CD8-positive, alpha-beta memory T cell (primary cell): ENCODE measurements at regions not wholly inside any gene's neighbourhood (a gene's known extent, or its start where the extent isn't known, plus 50 kb on each side); places are given as distances from the start of the nearest gene placed in this dataset.

ENCODE experiments used
- CTCF ChIA-PET: fragments of 350-600 bp; sonication (Branson Sonifier 250); formaldehyde crosslinking; loops from one replicate; lab custom pipeline; 2021; ENCODE audit warnings: antibody characterized with exemption; lab: Charles Lee
- POLR2A ChIA-PET: fragments of 350-600 bp; sonication (Branson Sonifier 250); formaldehyde crosslinking; loops from one replicate; lab custom pipeline; 2021; ENCODE audit warnings: antibody characterized with exemption; lab: Charles Lee
- DNase-seq, 5 donors: peaks; one replicate each; pipeline versions ENCODE4 v3.0.0 to v3.0.0-alpha.2; 2020 to 2022; ENCODE audit warnings: mixed read lengths in 1 of 5
- H3K27ac ChIP-seq: one replicate; pipeline ENCODE4 v1.7.0; 2013; ENCODE audit warnings: low read depth, mild to moderate bottlenecking, low read length, moderate library complexity
- H3K27me3 ChIP-seq: 2 replicates; pipeline ENCODE4 v1.7.0; 2013; ENCODE audit warnings: low read length, mild to moderate bottlenecking; ENCODE audit not compliant: insufficient read depth, poor library complexity, severe bottlenecking
- H3K36me3 ChIP-seq: 2 replicates; pipeline ENCODE4 v1.7.0; 2013; ENCODE audit warnings: mild to moderate bottlenecking, low read length, moderate library complexity; ENCODE audit not compliant: insufficient read depth
- H3K4me1 ChIP-seq: 2 replicates; pipeline ENCODE4 v1.7.0; 2013; ENCODE audit warnings: mild to moderate bottlenecking, low read length, moderate library complexity; ENCODE audit not compliant: insufficient read depth
- H3K4me3 ChIP-seq: 2 replicates; pipeline ENCODE4 v1.7.0; 2013; ENCODE audit warnings: mild to moderate bottlenecking, low read length
- H3K9me3 ChIP-seq: 2 replicates; pipeline ENCODE4 v1.7.0; 2013; ENCODE audit warnings: mild to moderate bottlenecking, low read length
- H3K27ac Mint-ChIP-seq, 8 donors: one replicate each; pipeline ENCODE4 v1.8.0; 2020 to 2021; ENCODE audit warnings: mixed read lengths in 8 of 8, mild to moderate bottlenecking in 6 of 8, inconsistent platforms in 3 of 8, moderate library complexity in 3 of 8
- H3K27me3 Mint-ChIP-seq, 2 donors: one replicate each; pipeline ENCODE4 v1.8.0; 2020 to 2021; ENCODE audit warnings: mixed read lengths in 2 of 2, mild to moderate bottlenecking in 1 of 2, moderate library complexity in 1 of 2
- H3K36me3 Mint-ChIP-seq, 3 donors: one replicate each; pipeline ENCODE4 v1.8.0; 2020 to 2021; ENCODE audit warnings: mixed read lengths in 3 of 3, inconsistent platforms in 1 of 3, mild to moderate bottlenecking in 1 of 3
- H3K4me1 Mint-ChIP-seq, 3 donors: one replicate each; pipeline ENCODE4 v1.8.0; 2020 to 2021; ENCODE audit warnings: mixed read lengths in 3 of 3, inconsistent platforms in 1 of 3, mild to moderate bottlenecking in 1 of 3
- H3K4me3 Mint-ChIP-seq, 7 donors: one replicate each; pipeline ENCODE4 v1.8.0; 2020 to 2021; ENCODE audit warnings: mixed read lengths in 7 of 7, mild to moderate bottlenecking in 6 of 7, moderate library complexity in 4 of 7, inconsistent platforms in 2 of 7
- H3K9me3 Mint-ChIP-seq, 5 donors: one replicate each; pipeline ENCODE4 v1.8.0; 2020 to 2022; ENCODE audit warnings: mixed read lengths in 5 of 5, mild to moderate bottlenecking in 3 of 5, moderate library complexity in 2 of 5, inconsistent platforms in 1 of 5

GRCh38 chr3:164927728-164928127 is 150.6 kb downstream of the SI start:
- no peaks in the 10 kb centered on the region for H3K27me3 Mint-ChIP-seq
- peaks cover 9 to 19% (median 11%) of the 10 kb centered on the region in 5 donors for H3K9me3 Mint-ChIP-seq
- H3K27ac Mint-ChIP-seq, result no peak overlapping the region
- H3K4me3 Mint-ChIP-seq, result no peak overlapping the region
- ChIA-PET CTCF (no interaction called here), POLR2A (no interaction called here)
- Histone ChIP-seq H3K27me3 (no peaks in the 10 kb centered on the region), H3K27ac (no peak overlapping the region), H3K9me3 (no peaks in the 10 kb centered on the region), H3K36me3 (no peaks in the 10 kb centered on the region), H3K4me1 (no peaks in the 10 kb centered on the region), H3K4me3 (no peak overlapping the region)
- no peak for DNase-seq
- peaks cover 0 to 1% (median 0%) of the 10 kb centered on the region in 3 donors for H3K36me3 Mint-ChIP-seq
- H3K4me1 Mint-ChIP-seq, result no peaks in the 10 kb centered on the region

- Histone ChIP-seq H3K36me3 (no peaks in the 10 kb centered on the region), H3K27me3 (no peaks in the 10 kb centered on the region), H3K27ac (no peak overlapping the region), H3K9me3 (no peaks in the 10 kb centered on the region), H3K4me1 (no peaks in the 10 kb centered on the region), H3K4me3 (no peak overlapping the region)
- Mint-ChIP-seq H3K36me3 (no peaks in the 10 kb centered on the region), H3K27me3 (no peaks in the 10 kb centered on the region), H3K4me3 (no peak overlapping the region), H3K4me1 (no peaks in the 10 kb centered on the region), H3K27ac (no peak overlapping the region), H3K9me3 (peaks cover under 1 to 20% (median 7%) of the 10 kb centered on the region in 5 donors)
- CTCF ChIA-PET, result no interaction called here
- POLR2A ChIA-PET, result no interaction called here
- DNase-seq, result no peak
Measured at GRCh38 chr3:164918905-164919304, 159.4 kb downstream of the SI start.

DNA sequence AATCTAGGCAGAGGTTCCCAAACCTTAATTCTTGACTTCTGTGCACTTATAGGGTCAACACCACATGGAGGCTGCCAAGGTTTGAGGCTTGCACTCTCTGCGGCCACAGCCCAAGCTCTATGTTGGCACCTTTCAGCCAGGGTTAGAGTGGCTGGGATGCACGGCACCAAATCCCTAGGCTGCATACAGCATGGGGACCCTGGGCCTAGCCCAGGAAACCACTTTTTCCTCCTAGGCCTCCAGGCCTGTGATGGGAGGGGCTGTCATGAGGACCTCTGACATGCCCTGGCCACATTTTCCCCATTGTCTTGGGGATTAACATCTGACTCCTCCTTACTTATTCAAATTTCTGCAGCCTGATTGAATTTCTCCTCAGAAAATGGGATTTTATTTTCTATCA is 165.4 kb downstream of the SI start:
- Mint-ChIP-seq H3K27ac (no peak overlapping the region), H3K4me3 (no peak overlapping the region)

GRCh38 chr3:164903820-164904451 is 174.4 kb downstream of the SI start:
- no peaks in the 10 kb centered on the region for H3K27me3 Mint-ChIP-seq
- Histone ChIP-seq H3K4me3 (no peak overlapping the region), H3K36me3 (no peaks in the 10 kb centered on the region), H3K27me3 (no peaks in the 10 kb centered on the region), H3K27ac (no peak overlapping the region), H3K4me1 (no peaks in the 10 kb centered on the region), H3K9me3 (no peaks in the 10 kb centered on the region)
- POLR2A ChIA-PET, result no interaction called here
- CTCF ChIA-PET, result no interaction called here
- no peak overlapping the region for H3K4me3 Mint-ChIP-seq
- peaks cover 0 to 16% (median 6%) of the 10 kb centered on the region in 5 donors for H3K9me3 Mint-ChIP-seq
- no peaks in the 10 kb centered on the region for H3K4me1 Mint-ChIP-seq
- H3K36me3 Mint-ChIP-seq, result no peaks in the 10 kb centered on the region
- H3K27ac Mint-ChIP-seq, result no peak overlapping the region
- DNase-seq, result no peak

More for the DNA sequence above, 165.4 kb downstream of the SI start:
- Histone ChIP-seq H3K36me3 (no peaks in the 10 kb centered on the region), H3K27ac (no peak overlapping the region), H3K9me3 (no peaks in the 10 kb centered on the region), H3K4me1 (no peaks in the 10 kb centered on the region), H3K27me3 (no peaks in the 10 kb centered on the region), H3K4me3 (no peak overlapping the region)
- no peak for DNase-seq
- POLR2A ChIA-PET, result no interaction called here
- Mint-ChIP-seq H3K4me1 (no peaks in the 10 kb centered on the region), H3K36me3 (no peaks in the 10 kb centered on the region), H3K9me3 (peaks cover 5 to 22% (median 11%) of the 10 kb centered on the region in 5 donors), H3K27me3 (no peaks in the 10 kb centered on the region)
- CTCF ChIA-PET, result no interaction called here

DNA sequence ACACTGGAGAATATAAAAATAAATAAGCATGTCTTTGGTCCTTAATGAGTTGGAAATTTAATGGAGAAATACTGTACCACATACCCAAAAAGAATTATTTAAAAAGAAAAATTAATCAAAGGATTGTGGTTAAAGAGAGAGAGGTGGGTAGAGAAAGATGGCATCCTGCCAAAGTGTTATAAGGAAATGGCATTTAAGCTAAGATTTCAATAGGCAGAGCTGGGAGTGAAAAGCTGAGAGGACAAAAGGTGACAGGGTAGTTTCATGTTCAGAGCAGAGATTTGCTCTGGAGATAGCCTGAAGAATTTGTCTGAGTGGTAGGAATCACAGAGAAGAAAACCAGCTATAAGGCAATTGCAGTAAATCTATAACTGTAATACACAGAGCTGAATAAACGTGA is 181.0 kb downstream of the SI start:
- no peaks in the 10 kb centered on the region for H3K36me3 Mint-ChIP-seq
- no peak overlapping the region for H3K27ac Mint-ChIP-seq
- ChIA-PET POLR2A (no interaction called here), CTCF (no interaction called here)
- no peaks in the 10 kb centered on the region for H3K27me3 Mint-ChIP-seq
- peaks cover 0 to 14% (median 4%) of the 10 kb centered on the region in 5 donors for H3K9me3 Mint-ChIP-seq
- H3K27ac ChIP-seq, result no peak overlapping the region
- H3K4me3 ChIP-seq, result no peak overlapping the region
- no peak overlapping the region for H3K4me3 Mint-ChIP-seq
- no peaks in the 10 kb centered on the region for H3K27me3 ChIP-seq
- H3K36me3 ChIP-seq, result no peaks in the 10 kb centered on the region
- no peaks in the 10 kb centered on the region for H3K9me3 ChIP-seq
- DNase-seq, result no peak
- H3K4me1 ChIP-seq, result no peaks in the 10 kb centered on the region
- H3K4me1 Mint-ChIP-seq, result no peaks in the 10 kb centered on the region

GRCh38 chr3:164890061-164890460 is 188.2 kb downstream of the SI start:
- CTCF ChIA-PET, result no interaction called here
- no peaks in the 10 kb centered on the region for H3K36me3 Mint-ChIP-seq
- DNase-seq, result no peak

GRCh38 chr3:164883171-164883570 is 195.1 kb downstream of the SI start:
- no peaks in the 10 kb centered on the region for H3K9me3 ChIP-seq
- no peaks in the 10 kb centered on the region for H3K4me1 ChIP-seq
- no peak overlapping the region for H3K27ac ChIP-seq
- CTCF ChIA-PET, result no interaction called here
- Mint-ChIP-seq H3K27me3 (no peaks in the 10 kb centered on the region), H3K36me3 (no peaks in the 10 kb centered on the region), H3K4me1 (no peaks in the 10 kb centered on the region), H3K27ac (no peak overlapping the region), H3K4me3 (no peak overlapping the region), H3K9me3 (peaks cover 0 to 21% (median 3%) of the 10 kb centered on the region in 5 donors)
- no peaks in the 10 kb centered on the region for H3K27me3 ChIP-seq
- no peak overlapping the region for H3K4me3 ChIP-seq
- POLR2A ChIA-PET, result no interaction called here
- H3K36me3 ChIP-seq, result no peaks in the 10 kb centered on the region
- DNase-seq, result no peak

More at GRCh38 chr3:164890061-164890460, 188.2 kb downstream of the SI start:
- no peak overlapping the region for H3K27ac Mint-ChIP-seq
- no peaks in the 10 kb centered on the region for H3K27me3 Mint-ChIP-seq
- Histone ChIP-seq H3K4me3 (no peak overlapping the region), H3K36me3 (no peaks in the 10 kb centered on the region), H3K27me3 (no peaks in the 10 kb centered on the region), H3K4me1 (no peaks in the 10 kb centered on the region), H3K9me3 (no peaks in the 10 kb centered on the region), H3K27ac (no peak overlapping the region)
- peaks cover 11 to 25% (median 23%) of the 10 kb centered on the region in 5 donors for H3K9me3 Mint-ChIP-seq
- POLR2A ChIA-PET, result no interaction called here
- no peaks in the 10 kb centered on the region for H3K4me1 Mint-ChIP-seq
- no peak overlapping the region for H3K4me3 Mint-ChIP-seq

- H3K4me1 ChIP-seq, result no peaks in the 10 kb centered on the region
- no peaks in the 10 kb centered on the region for H3K4me1 Mint-ChIP-seq
- no peaks in the 10 kb centered on the region for H3K36me3 ChIP-seq
- H3K27ac Mint-ChIP-seq, result no peak overlapping the region
- H3K9me3 Mint-ChIP-seq, result peaks cover 0 to 16% (median 0%) of the 10 kb centered on the region in 5 donors
- H3K36me3 Mint-ChIP-seq, result no peaks in the 10 kb centered on the region
- H3K9me3 ChIP-seq, result no peaks in the 10 kb centered on the region
- H3K4me3 Mint-ChIP-seq, result no peak overlapping the region
- H3K27ac ChIP-seq, result no peak overlapping the region
- no peaks in the 10 kb centered on the region for H3K27me3 Mint-ChIP-seq
- POLR2A ChIA-PET, result no interaction called here
- H3K4me3 ChIP-seq, result no peak overlapping the region
- no peaks in the 10 kb centered on the region for H3K27me3 ChIP-seq
- CTCF ChIA-PET, result no interaction called here
- no peak for DNase-seq
Measured at GRCh38 chr3:164879201-164879600, 199.1 kb downstream of the SI start.
